ENCODE measurements at regions not wholly inside any gene's neighbourhood (a gene's known extent, or its start where the extent isn't known, plus 50 kb on each side); places are given as distances from the start of the nearest gene placed in this dataset.

DNA sequence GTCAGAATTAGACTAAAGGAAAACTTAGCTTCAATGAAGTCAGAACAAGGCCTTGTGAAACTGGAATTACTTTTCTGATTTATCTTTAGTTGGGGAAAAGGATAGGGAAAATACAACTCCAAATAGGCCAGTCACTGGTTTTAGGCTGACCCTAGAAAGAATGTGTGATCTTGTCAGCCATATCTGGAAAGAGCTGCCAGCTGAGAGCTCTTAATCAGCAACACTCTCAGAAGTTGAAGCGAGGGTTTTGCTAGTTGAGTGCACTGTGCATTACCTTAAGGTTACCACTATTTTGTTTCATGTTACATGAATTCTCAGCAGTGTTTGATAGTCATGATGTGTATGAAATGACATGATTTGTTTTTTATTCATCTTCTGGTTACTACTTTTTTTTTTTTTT lies 905.3 kb upstream of the ALCAM start:
- Histone ChIP-seq H3K79me2 (ENCODE audit: control insufficient read depth, insufficient read depth, low read length) (no peaks in the 10 kb centered on the region), H3K4me3 (no peak overlapping the region), H4K20me1 (ENCODE audit: control insufficient read depth, insufficient read depth) (no peaks in the 10 kb centered on the region), H3K27me3 (replicated peaks in 1 of 2; ENCODE audit: control insufficient read depth in 2 of 2, insufficient read depth in 2 of 2, low read length in 1 of 2) (no peaks in the 10 kb centered on the region), H3K4me2 (ENCODE audit: control insufficient read depth, insufficient read depth) (no peak overlapping the region), H3K9ac (ENCODE audit: control insufficient read depth, insufficient read depth, low read length) (no peak overlapping the region), H3K9me3 (replicated peaks; ENCODE audit: control insufficient read depth, insufficient read depth, low read length) (no peaks in the 10 kb centered on the region), H3K4me1 (ENCODE audit: control insufficient read depth, insufficient read depth, low read length) (no peaks in the 10 kb centered on the region), H3K36me3 (ENCODE audit: control insufficient read depth in 2 of 2, insufficient read depth in 2 of 2, low read length in 1 of 2) (no peaks in the 10 kb centered on the region), H3K27ac (ENCODE audit: control insufficient read depth, insufficient read depth) (no peak overlapping the region), H2AFZ (ENCODE audit: control insufficient read depth, low read depth, low read length) (no peak overlapping the region)
- ChIA-PET CTCF (interaction anchor here (1.2 to 1.9 kb wide), 2 partner anchors 32 to 188 kb away, joined by 7 read pairs; no protein-coding TSS in a partner anchor), RAD21 (ENCODE audit: unreplicated experiment) (interaction anchor here (0.6 to 0.7 kb wide), 2 partner anchors 8 to 14 kb away, joined by 3 to 8 read pairs; no protein-coding TSS in a partner anchor), SMC1A (ENCODE audit: uncharacterized antibody, unreplicated experiment) (interaction anchor here (1.2 to 1.6 kb wide), 3 partner anchors 9 to 188 kb away, joined by 3 to 4 read pairs (median 3); no protein-coding TSS in a partner anchor), POLR2A (interaction anchor here (0.6 to 0.7 kb wide), 2 partner anchors 466 to 1023 kb away, joined by 3 to 4 read pairs; no protein-coding TSS in a partner anchor)
- 100% methylated on average over 1 of the region's 1 CpG for WGBS (ENCODE audit: insufficient coverage, insufficient replicate concordance, low lambda C conversion rate, missing lambda C conversion rate)
- ATAC-seq: no peak
- in situ Hi-C loops (cut with MboI) (no loop called here), intact Hi-C loops (cut with micrococcal nuclease; ENCODE audit: unreplicated experiment) (no loop called here)
- no peak for DNase-seq (ENCODE audit: low read depth, low spot score)
- TF ChIP-seq TARDBP (IDR thresholded peaks at IDR 0.05; ENCODE audit: borderline replicate concordance): no peak
- no peak for TF ChIP-seq ZSCAN29 (IDR thresholded peaks at IDR 0.05)
- no peak for TF ChIP-seq TCF3 (IDR thresholded peaks at IDR 0.05; ENCODE audit: borderline replicate concordance, insufficient read depth, low read depth, low read length)
- BruUV-seq (replicated peaks): no TSS peak
- no peak for FAIRE-seq

DNA sequence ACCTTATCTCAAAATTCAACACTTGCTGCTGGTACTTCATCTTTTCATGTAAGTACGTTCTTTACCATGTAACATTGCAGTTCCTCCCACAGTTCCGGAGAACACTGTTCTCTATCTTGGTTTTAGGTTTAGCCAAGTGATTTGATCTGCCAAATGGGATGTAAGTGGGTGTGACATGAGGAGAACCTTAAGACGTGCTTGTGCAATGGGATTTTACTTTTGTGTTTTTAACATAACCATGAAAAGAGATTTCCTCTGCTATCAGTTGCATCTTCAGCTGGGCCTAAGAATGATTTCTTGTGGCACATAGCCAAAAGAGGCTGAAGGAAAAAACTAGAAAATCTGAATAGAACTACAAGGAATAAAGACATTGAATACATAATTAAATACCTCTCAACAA lies 894.5 kb upstream of the ALCAM start:
- in situ Hi-C loops (cut with MboI): no loop called here
- Histone ChIP-seq H3K4me1 (ENCODE audit: control insufficient read depth, insufficient read depth, low read length) (no peaks in the 10 kb centered on the region), H3K27ac (ENCODE audit: control insufficient read depth, insufficient read depth) (no peak overlapping the region), H2AFZ (ENCODE audit: control insufficient read depth, low read depth, low read length) (no peak overlapping the region), H3K79me2 (ENCODE audit: control insufficient read depth, insufficient read depth, low read length) (no peaks in the 10 kb centered on the region), H3K36me3 (ENCODE audit: control insufficient read depth in 2 of 2, insufficient read depth in 2 of 2, low read length in 1 of 2) (no peaks in the 10 kb centered on the region), H4K20me1 (ENCODE audit: control insufficient read depth, insufficient read depth) (no peaks in the 10 kb centered on the region), H3K9ac (ENCODE audit: control insufficient read depth, insufficient read depth, low read length) (no peak overlapping the region), H3K9me3 (replicated peaks; ENCODE audit: control insufficient read depth, insufficient read depth, low read length) (peaks cover 4% of the 10 kb centered on the region; the same call in 1 of the 3 replicates), H3K4me2 (ENCODE audit: control insufficient read depth, insufficient read depth) (no peak overlapping the region), H3K27me3 (replicated peaks in 1 of 2; ENCODE audit: control insufficient read depth in 2 of 2, insufficient read depth in 2 of 2, low read length in 1 of 2) (no peaks in the 10 kb centered on the region), H3K4me3 (no peak overlapping the region)
- no peak for ATAC-seq
- no TSS peak for BruUV-seq (replicated peaks)
- ChIA-PET POLR2A (no interaction called here), RAD21 (ENCODE audit: unreplicated experiment) (no interaction called here), SMC1A (ENCODE audit: uncharacterized antibody, unreplicated experiment) (no interaction called here), CTCF (no interaction called here)
- DNase-seq (ENCODE audit: low read depth, low spot score): no peak
- WGBS (ENCODE audit: insufficient coverage, insufficient replicate concordance, low lambda C conversion rate, missing lambda C conversion rate): 75% methylated on average over 3 of the region's 3 CpGs
- intact Hi-C loops (cut with micrococcal nuclease; ENCODE audit: unreplicated experiment): no loop called here
- no peak for FAIRE-seq
- no peak for TF ChIP-seq HCFC1 (IDR thresholded peaks at IDR 0.05; ENCODE audit: low read length)
- no peak for TF ChIP-seq TCF12 (IDR thresholded peaks at IDR 0.05; ENCODE audit: low read depth, low read length)
- no peak for TF ChIP-seq IRF4 (IDR thresholded peaks at IDR 0.05; ENCODE audit: low read depth, low read length)
- no peak for TF ChIP-seq SPI1 (IDR thresholded peaks at IDR 0.05; ENCODE audit: borderline replicate concordance, insufficient read depth, low read depth, low read length)
- TF ChIP-seq, protein P1, sequence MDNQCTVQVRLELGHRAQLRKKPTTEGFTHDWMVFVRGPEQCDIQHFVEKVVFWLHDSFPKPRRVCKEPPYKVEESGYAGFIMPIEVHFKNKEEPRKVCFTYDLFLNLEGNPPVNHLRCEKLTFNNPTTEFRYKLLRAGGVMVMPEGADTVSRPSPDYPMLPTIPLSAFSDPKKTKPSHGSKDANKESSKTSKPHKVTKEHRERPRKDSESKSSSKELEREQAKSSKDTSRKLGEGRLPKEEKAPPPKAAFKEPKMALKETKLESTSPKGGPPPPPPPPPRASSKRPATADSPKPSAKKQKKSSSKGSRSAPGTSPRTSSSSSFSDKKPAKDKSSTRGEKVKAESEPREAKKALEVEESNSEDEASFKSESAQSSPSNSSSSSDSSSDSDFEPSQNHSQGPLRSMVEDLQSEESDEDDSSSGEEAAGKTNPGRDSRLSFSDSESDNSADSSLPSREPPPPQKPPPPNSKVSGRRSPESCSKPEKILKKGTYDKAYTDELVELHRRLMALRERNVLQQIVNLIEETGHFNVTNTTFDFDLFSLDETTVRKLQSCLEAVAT (IDR thresholded peaks at IDR 0.05): no peak
- TF ChIP-seq TAF1 (IDR thresholded peaks at IDR 0.05; ENCODE audit: borderline replicate concordance, low read depth, low read length): no peak
- TF ChIP-seq, protein P2, sequence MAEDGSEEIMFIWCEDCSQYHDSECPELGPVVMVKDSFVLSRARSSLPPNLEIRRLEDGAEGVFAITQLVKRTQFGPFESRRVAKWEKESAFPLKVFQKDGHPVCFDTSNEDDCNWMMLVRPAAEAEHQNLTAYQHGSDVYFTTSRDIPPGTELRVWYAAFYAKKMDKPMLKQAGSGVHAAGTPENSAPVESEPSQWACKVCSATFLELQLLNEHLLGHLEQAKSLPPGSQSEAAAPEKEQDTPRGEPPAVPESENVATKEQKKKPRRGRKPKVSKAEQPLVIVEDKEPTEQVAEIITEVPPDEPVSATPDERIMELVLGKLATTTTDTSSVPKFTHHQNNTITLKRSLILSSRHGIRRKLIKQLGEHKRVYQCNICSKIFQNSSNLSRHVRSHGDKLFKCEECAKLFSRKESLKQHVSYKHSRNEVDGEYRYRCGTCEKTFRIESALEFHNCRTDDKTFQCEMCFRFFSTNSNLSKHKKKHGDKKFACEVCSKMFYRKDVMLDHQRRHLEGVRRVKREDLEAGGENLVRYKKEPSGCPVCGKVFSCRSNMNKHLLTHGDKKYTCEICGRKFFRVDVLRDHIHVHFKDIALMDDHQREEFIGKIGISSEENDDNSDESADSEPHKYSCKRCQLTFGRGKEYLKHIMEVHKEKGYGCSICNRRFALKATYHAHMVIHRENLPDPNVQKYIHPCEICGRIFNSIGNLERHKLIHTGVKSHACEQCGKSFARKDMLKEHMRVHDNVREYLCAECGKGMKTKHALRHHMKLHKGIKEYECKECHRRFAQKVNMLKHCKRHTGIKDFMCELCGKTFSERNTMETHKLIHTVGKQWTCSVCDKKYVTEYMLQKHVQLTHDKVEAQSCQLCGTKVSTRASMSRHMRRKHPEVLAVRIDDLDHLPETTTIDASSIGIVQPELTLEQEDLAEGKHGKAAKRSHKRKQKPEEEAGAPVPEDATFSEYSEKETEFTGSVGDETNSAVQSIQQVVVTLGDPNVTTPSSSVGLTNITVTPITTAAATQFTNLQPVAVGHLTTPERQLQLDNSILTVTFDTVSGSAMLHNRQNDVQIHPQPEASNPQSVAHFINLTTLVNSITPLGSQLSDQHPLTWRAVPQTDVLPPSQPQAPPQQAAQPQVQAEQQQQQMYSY (CRISPR knock-in tag; IDR thresholded peaks at IDR 0.05): no peak
- TF ChIP-seq ZBED1 (IDR thresholded peaks at IDR 0.05; ENCODE audit: borderline replicate concordance): no peak
- TF ChIP-seq, protein P3, sequence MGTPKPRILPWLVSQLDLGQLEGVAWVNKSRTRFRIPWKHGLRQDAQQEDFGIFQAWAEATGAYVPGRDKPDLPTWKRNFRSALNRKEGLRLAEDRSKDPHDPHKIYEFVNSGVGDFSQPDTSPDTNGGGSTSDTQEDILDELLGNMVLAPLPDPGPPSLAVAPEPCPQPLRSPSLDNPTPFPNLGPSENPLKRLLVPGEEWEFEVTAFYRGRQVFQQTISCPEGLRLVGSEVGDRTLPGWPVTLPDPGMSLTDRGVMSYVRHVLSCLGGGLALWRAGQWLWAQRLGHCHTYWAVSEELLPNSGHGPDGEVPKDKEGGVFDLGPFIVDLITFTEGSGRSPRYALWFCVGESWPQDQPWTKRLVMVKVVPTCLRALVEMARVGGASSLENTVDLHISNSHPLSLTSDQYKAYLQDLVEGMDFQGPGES (IDR thresholded peaks at IDR 0.05): no peak
- no peak for TF ChIP-seq BACH1 (IDR thresholded peaks at IDR 0.05; ENCODE audit: borderline replicate concordance)
